ENCODE measurements at regions not wholly inside any gene's neighbourhood (a gene's known extent, or its start where the extent isn't known, plus 50 kb on each side); places are given as distances from the start of the nearest gene placed in this dataset.

- no peak for TF ChIP-seq ARNTL (CRISPR knock-in tag; IDR thresholded peaks at IDR 0.05; ENCODE audit: borderline replicate concordance, low read depth)
- no peak for TF ChIP-seq ESRRG (CRISPR knock-in tag; IDR thresholded peaks at IDR 0.05)
- no peak for TF ChIP-seq SNAI2 (CRISPR knock-in tag; IDR thresholded peaks at IDR 0.05)
Measured at GRCh38 chr9:75230469-75230868, 142.2 kb downstream of the OSTF1 start.

Data from SK-N-SH treated with all-trans-retinoic acid at 6 μM for 48 hours (cell line).